CMK (cell line): ENCODE measurements at regions not wholly inside any gene's neighbourhood (a gene's known extent, or its start where the extent isn't known, plus 50 kb on each side); places are given as distances from the start of the nearest gene placed in this dataset.

Source experiments
- DNase-seq: peaks from one replicate; pipeline ENCODE4 v3.0.0-alpha.2; 2010; ENCODE audit warnings: low read depth

DNA sequence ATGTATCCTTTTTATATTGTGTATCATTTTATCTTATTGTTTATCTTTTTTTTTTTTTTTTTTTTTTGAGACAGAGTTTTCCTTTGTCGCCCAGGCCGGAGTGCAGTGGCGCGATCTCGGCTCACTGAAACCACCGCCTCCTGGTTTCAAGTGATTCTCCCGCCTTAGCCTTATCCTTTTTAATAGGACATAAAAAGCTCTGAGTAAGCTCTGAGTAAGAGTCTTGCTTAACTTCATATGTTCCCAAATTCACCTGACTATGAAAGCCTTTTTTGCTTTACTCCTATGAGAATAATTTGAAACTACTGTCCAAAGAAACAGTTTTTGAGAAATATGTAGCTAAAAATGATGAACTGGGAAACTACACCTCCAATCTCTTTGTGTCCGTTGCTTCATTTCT lies 525.5 kb downstream of the IRS1 start:
- no peak for DNase-seq

DNA sequence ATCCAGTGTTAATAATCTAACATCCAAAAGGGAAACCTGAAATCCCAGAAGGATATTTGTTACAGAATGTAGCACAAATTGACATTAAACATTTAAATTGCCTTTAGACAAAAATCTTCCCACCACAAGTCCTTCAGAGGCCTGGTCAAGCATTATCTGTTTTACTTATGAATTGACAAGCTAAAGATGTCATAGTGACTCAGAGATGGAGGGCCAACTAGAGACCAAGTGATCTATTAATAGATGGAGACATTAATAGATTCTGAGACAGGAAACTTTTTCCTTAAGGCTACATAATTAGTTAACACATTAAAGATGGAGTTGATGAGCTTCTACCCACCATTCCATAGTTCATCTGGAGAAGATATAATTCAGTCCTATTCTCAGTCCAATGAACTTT lies 526.2 kb downstream of the IRS1 start:
- no peak for DNase-seq

DNA sequence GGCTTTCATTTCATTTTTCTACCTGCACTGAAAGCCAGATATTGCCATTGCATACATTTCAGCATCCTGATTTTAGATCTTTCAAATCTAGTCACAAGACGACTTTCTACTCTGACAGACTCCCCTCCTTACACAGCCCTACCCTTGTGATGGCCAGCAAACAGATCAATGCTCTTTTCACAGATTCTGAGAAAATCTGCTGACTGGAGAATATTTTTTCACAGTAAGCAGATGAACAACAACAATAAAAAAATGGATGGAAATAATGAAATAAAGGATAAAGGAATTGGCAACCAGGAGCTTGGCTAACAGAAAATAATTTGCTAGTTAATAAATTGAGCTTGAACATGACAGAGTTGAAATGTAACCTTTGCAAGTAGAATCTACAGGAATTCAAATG lies 527.2 kb downstream of the IRS1 start:
- no peak for DNase-seq

DNA sequence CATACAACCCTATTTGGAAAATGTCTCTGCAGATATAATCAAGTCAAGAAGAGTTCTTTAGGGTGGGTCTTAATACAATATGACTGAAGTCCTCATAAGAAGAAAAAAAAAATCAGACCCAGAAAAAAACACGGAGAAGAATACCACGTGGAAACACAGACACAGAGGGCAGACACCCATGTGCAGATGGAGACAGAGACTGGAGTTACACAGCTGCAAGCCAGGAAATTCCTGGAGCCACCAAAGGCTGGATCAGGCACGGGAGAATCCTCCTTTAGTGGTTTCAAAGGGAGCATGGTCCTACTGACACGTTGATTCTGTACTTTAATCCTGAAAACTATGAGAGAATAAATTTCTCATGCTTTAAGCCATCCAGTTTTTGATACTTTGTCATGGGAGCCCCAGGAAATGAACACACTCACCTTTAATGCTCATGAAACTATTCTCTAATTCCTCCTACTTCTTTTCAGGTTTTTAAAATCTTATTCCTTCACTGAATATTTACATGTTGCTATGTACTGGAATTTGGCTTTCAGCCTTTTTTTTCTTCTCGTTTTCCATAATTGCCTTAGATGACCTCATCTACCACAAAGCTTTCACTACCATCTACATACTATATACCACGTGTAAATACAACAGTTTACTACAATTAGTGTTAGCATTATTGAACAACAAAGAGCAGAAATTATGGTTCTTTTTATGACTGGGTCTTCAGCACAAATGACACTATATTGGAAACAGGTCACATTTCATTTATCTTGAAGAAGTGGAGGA lies 529.1 kb downstream of the IRS1 start:
- DNase-seq: no peak

DNA sequence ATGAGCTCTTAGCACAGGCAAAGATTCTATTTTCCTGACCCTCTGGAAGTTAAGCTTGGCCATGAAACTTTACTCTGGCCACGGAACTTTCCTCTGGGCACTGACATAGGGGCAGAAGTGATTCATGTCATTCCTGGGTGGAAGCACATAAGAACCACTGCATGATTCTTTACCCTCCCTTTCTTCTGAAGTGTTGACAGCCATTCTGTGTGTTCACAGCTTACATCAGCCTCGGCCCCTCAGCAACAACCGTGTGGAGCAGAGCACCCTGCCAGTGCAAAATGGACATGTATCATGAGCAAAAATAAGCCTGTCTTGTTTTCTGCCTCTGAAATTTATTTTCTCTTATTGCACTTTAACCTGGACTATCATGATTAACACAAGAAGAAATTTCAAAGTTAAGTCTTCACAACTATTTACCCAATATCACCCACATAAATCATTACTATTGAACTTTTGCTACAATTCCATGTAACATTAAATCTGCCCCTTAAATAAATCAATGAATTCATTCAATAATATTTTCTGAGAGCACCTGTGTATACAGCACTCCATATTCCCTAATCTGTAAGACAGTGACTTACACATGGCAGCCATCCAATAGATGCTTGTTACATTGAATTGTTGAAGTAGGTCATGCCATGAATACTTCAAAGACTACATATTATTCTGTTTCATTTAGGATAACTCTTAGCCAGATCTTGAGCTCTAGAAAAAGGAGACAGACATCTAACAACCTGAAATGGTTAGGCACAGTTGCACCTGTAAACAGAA lies 531.9 kb downstream of the IRS1 start:
- no peak for DNase-seq

DNA sequence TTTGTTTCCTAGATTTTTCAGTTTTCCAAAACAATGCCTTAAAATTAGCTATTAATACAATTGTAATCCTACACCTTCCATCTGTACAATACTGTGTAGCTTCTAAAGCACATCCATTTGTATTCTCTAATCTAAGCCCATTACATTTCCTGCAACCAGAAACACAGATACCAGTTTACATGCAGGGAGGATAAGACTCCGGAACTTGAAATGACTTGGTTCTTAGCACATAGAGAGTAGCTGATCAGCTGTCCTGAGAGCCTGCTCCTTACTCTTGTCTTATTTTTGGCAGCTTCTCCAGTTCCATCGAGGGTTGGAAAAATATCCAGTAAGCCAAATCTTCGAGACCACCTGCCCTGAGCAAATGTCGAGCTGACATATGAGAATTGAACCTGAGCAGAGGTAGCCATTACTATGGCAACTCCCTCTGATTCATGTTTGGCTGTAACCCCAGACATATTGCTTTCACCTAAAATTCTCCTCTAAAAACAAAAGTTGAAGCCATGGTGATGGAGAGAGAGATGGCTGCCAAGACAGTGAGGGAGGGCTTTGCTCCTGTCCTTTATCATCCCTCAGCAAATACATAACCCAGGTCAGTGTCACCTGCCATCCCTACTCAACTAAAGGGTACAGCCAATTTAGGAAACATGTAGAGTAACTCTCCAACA lies 542.8 kb downstream of the IRS1 start:
- DNase-seq: no peak

DNA sequence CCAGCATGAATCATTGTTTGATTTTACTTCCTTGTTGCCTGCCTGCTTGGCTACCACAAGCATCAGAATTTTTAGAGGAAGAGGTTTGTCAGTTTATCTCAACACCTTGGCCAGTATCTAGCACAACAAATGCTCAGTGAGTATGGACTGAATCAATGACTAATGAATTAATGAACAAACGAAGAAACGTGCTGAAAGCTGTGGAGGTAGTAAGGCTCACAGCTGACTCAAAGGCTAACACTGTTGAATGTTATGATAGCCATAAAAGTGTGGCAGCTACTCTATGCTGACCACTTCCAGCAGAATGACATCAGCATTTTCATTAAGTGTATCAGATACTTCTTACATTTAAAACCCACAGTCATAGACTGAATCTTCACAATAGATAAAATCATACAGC lies 543.4 kb downstream of the IRS1 start:
- no peak for DNase-seq

DNA sequence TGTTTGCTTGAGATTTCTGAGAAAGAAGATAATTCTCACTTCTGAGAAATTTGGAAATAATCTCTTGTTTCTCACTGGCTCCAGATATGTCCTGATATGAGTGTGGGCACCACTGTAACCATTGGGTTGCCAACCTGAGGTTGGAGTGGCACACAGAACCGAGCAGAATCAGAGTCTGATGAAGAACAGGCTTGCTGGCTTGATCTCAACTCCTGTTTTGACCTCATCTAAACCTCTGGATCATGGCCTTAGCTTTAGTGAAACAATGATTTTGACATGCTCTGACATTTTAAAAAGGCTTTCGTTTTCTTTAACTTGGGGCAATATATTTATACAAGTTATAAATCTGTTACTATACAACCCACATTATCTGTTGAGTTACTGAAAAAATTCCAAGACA lies 548.0 kb downstream of the IRS1 start:
- DNase-seq: no peak

DNA sequence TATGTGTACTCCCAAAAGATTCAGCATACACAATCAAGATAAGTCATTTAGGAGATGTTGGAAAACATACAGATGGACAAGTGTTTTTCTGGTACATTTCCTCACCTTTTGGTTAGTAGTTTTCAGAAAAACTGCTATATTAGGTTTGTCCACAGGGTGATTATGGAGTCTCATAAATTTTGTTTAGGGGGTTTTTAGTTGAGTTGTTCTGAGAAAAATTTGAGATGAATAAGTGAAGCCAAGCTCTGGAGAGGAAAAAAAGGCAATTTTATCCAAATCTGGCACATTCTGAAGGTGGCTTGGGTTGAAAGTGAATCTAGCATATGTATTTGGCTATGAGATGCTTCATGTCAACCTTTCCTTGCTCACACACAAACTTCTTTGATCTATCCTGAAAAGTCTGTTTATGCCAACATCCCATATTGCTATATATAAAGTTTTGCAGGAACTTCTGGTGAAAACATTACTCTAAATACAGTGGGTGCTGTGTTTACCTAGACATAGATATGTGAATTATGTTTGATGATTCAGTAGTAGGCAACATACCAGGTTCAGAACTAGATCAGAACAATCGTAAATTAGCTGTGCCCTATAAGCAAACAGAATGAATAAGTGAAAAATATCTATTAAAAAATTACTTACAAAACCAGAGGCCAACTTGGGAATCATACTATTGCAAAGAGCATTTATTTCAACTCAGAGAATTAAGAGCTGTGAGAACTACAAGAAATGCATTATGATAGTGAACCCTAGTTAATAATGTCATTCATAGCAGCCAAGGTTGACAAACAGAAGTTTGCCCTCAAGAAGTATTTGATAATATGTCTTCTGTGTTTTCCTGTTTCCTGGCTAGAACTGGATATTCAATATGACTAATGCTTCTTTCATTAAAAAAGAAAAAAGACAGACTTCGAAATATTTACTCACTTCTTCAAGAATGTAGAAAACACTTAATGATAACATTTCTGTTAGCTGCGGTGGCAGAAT lies 552.0 kb downstream of the IRS1 start:
- DNase-seq: no peak

DNA sequence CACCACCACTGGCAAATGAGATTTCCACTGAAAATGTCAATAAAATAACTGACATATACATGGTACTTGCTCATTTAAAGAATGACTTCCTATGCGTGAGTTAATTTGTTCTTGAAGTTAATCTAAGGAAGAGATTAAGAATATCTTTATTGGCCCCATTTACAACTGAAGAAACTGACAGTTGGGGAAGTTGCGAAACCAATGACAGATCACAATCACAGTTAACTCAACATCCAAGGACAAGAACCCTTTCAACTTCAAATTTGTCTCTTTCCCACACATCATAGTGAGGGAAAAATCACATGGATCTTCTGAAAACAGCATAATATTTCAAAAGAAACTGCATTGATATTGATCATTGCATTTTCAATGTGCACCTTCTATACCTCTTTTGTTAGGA lies 565.4 kb downstream of the IRS1 start:
- no peak for DNase-seq

DNA sequence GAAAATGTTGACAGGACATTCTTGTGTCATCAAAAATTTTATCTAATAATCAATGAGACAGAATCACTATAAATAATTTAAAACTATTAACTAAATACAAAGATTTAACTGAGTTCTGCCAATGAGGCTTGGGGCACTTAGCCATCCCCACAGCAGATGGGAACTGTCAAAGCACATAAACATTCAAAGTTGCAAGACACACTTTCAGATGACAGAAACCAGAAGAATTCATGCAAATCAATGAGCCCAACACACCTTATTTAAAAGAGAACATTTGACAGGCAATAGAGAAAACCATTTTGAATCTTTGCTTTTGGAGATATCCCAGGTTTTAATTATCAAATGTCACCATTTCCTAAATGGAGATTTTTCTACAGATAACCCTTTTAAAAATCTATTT lies 566.2 kb downstream of the IRS1 start:
- no peak for DNase-seq

DNA sequence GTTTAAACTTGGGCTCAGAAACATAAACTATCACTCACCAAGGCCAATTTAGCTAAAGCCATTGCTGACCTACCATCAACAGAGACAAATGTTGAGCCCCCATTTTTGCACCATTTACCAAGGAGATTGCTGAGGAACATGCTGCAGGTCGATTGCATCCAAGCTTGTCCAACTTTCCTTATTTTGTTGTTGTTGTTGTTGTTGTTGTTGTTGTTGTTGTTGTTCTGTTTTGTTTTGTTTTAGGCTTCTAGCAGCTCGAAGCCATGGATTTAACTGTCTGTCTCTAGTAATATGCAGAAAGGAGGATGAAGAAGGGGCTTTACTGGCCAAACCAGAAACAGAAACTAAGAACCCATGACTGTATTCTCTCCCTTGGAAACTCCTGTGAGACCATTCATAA lies 571.5 kb downstream of the IRS1 start:
- DNase-seq: no peak

DNA sequence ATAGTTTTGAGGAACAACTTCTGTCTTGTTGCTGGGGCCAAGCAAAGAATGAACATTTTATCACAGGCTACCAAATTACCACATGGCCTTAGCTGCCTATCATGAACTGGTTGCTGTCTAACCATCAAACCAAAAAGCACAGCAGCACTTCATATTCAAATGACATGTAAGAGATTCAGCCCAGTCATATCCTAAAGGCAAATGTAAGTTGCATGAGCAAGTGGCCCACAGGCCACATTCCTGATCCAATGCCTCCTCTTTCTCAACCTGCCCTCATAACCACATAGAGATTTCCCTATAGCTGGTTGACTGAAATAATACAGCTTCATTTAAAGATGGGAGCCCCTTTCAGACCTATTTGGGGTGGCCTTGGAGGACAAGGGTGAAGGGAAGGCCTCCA lies 572.3 kb downstream of the IRS1 start:
- DNase-seq: no peak

DNA sequence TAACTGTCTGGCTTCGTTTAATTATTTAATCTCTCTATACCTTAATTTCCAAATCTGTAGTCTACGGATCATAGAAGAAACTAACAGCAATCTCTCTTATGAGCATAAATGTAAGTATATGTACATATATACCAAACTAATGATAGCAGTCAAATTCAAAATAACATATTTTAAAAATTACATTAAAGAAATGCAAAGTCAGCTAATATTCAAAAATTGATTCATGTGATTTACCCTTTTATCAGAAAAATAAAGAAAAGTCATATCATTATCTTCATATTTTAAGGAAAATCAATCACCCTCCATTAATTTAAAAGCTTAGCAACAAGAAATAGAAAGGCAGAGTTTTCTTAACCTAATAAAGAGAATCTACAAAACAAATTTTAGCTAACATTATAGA lies 575.9 kb downstream of the IRS1 start:
- DNase-seq: no peak

DNA sequence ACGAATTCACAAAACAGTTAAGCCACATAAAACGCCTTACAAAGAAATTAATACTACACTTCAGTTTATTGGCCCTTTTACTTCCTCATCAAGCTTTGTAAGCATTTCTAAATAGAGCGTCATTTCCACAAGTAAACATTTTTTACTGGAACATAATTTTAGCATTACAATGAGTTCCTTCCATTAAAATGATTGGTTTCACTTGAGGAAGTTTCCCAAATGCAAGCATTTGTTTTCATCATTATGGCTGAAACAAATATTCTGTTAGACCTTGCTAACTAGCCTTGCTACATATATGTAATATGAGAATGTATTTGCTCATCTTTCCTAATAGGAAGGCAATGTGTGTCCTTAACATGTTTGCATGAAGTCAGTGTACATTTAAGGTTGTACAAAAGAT lies 579.1 kb downstream of the IRS1 start:
- no peak for DNase-seq

DNA sequence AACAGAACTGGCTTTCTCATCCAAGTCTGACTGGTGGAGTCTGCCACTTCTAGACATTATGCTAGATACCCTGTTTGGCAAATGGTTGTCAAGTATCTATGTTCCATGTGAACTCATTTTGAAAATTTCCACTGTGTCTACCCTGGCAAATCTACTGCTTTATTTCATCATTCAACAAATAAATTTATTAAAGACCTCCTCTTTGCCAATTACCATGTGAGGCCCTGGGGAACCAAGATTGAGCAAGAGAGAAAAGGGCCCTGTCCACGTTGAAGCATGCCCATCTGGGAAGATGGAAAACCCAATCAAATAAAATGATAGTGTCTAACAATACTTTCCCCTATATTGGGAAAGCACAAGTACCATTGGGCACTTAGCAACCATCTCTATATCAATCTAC lies 582.4 kb downstream of the IRS1 start:
- DNase-seq: no peak

DNA sequence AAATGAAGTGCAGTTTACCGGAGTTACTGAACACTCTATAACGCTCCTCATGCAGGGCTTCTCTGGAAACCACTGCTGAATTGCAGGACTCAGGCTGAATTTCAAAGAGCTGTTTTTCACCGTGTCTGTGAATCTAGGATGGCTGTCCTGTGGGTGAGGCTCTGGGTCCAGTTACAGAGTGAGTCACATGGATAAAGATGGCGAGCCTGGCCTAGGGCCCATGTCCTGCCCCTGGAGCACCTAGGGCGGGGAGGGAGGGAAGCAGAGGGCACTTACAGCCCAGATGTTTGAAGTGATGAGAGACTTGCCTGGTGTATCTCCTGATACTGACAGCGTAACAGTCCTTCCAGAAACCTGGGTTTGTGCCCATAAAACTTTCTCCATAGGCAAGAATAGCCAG lies 583.0 kb downstream of the IRS1 start:
- no peak for DNase-seq

DNA sequence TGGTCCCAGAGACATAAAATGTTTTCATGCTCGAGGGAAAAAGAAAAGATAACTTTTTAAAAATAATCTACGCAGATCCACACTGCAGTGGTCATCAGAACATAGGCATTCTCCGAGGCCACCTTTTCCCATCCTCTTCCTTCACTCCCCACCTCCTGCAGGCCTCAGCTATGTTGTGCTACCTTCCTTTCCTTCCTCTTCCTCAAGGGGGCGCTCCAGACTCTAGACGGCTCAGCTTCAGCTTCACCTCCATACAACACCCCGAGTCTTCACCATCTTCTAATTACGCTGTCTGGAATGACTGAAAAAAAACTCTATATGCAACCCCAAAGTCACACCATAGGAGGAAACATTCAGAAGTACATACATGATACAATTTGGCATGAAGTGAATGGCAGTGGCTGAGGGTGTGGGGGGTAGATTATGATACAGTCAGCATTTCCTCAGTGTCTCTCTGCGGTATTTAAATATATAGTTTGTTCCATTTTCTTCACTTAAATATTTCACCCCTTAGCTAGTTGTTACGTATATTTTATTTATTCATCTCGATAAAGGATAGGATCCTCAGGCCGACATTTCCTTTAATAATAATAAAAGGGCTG lies 583.6 kb downstream of the IRS1 start:
- no peak for DNase-seq

DNA sequence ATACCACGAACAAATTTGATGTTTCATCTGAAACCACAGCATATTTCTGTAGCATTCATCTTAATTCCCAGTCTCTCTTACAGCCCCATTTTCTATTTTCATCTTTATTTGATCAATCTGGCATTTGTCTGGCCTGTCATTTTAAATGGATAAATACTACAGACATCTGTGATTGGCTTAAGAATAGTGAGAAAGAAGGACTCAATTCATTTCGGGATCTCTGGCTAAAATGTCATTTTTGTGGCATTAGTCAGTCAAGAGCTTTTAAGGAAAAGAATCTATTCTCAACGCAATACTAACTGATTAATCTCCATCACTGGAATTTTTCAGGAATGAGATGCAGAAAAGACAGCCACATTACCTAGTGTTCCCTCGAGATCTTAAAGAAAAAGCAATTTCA lies 585.9 kb downstream of the IRS1 start:
- no peak for DNase-seq

DNA sequence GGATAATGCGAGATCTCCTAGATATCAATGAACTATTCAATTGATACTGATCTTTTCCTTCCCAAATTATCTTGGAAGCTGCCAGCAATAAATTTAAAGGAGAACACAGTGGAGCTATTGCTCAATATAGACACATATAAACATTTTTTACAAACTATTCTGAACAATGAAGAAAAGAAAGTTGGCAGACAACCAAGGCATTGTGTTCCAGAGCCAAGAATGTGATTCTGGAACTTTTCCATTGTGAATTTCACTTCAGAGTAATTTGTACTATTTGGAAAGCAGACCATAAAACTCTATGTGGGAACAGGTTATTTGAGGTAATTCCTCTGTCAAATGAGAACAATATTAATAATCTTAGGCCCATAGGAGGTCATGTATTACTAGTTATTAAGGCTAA lies 588.2 kb downstream of the IRS1 start:
- DNase-seq: no peak

DNA sequence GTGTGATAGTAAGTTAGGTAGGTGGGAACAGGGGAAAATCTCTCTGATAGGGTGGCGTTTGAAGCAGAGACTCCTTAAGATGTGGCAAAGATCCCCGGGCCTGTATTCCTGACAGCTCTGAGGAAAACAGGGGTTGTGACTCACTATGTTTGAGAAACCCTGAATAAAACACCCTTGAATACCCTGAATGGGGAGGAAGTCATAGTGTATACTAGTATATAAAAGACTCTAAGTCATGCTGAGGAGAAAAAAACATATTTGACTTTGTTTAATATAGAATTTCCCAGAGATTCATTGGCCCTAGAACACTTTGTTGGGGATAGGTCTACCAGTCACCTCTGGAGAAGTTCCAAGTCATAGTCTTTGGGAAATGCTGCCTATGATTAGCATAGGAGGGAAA lies 590.9 kb downstream of the IRS1 start:
- DNase-seq: no peak

DNA sequence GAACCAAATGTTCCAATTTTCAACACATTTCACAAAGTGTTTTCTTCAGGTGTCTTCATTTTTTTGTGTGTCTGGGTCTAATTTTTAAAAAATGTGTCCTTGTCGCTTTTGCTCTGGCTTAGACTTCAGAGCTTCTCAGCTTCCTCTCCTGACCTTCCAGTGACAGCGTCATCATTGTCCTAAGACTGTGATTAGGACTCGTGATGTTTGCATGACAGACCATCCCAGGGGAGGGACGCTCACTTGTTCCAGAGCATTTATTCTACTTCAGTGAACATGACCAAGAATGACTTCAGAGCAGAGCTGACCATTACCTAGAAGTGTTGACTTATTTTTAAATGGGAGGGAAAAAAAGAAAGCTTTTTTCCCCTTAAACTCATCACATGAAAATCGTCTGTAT lies 591.9 kb downstream of the IRS1 start:
- DNase-seq: no peak
